ENCODE measurements at regions not wholly inside any gene's neighbourhood (a gene's known extent, or its start where the extent isn't known, plus 50 kb on each side); places are given as distances from the start of the nearest gene placed in this dataset.

DNA sequence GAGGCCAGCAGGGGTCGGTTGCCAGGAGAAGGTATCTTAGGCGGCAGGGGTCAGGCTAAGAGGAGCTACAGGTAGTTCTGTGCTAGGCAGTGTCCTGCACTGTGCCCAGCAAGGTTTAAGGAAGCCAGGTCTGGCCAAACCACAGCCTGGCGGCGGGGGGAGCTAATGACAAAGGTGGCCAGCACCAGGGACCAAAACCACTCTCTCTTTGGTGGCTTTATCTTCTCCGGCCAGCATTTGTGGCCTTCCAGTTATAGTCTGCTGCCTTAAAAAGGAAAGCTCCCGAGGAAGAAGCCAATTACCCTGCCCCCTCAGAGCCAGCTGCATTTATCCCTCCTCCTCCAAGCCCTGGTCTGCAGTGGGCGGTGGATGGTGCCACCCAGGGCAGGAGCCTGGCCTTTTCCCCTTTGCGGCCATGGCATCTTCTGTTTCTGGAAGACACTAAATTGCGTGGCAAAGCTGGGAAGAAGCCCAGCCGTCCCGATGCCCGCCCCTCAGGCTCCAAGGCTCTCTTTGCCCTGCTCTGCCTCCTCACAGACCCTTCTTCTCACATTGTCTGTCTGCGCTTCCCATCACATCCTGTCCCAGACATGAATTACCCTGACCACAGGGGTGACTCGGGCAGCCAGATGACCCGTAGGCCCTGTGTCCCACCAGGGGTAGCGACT is 94.6 kb downstream of the EN1 start:
- CTCF ChIA-PET = interaction anchor here (0.6 to 0.9 kb wide), 2 partner anchors 12 to 129 kb away, joined by 3 read pairs; no protein-coding TSS in a partner anchor
- Histone ChIP-seq H3K79me2 (ENCODE audit: insufficient read depth) (no peaks in the 10 kb centered on the region), H3K9me3 (no peaks in the 10 kb centered on the region), H3K4me3 (ENCODE audit: low read depth in 2 of 2, low read length in 1 of 2) (no peak overlapping the region), H3K9ac (no peak overlapping the region), H3K36me3 (replicated peaks in 1 of 2; ENCODE audit: control insufficient read depth in 1 of 2, insufficient read depth in 2 of 2, low read length in 1 of 2) (no peaks in the 10 kb centered on the region), H3K4me1 (ENCODE audit: control insufficient read depth in 1 of 2, insufficient read depth in 2 of 2, low read depth in 1 of 2, low read length in 1 of 2) (no peaks in the 10 kb centered on the region), H4K20me1 (ENCODE audit: insufficient read depth) (no peaks in the 10 kb centered on the region), H3K27me3 (ENCODE audit: insufficient read depth) (no peaks in the 10 kb centered on the region; the same call in 1 of the 2 replicates), H3K4me2 (no peak overlapping the region), H2AFZ (ENCODE audit: low read depth) (no peak overlapping the region), H3F3A (replicated peaks; ENCODE audit: insufficient read depth) (no peaks in the 10 kb centered on the region), H3K9me2 (no peaks in the 10 kb centered on the region), H3K27ac (ENCODE audit: low read depth in 2 of 2, low read length in 1 of 2) (no peak overlapping the region)
- DNase-seq = no peak
- 57% methylated on average over 11 of the region's 16 CpGs for WGBS (ENCODE audit: low lambda C conversion rate)
- TF ChIP-seq CHD2 (IDR thresholded peaks at IDR 0.05; ENCODE audit: low read length, partially characterized antibody) = no peak
- TF ChIP-seq, protein P1, sequence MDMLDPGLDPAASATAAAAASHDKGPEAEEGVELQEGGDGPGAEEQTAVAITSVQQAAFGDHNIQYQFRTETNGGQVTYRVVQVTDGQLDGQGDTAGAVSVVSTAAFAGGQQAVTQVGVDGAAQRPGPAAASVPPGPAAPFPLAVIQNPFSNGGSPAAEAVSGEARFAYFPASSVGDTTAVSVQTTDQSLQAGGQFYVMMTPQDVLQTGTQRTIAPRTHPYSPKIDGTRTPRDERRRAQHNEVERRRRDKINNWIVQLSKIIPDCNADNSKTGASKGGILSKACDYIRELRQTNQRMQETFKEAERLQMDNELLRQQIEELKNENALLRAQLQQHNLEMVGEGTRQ (IDR thresholded peaks at IDR 0.05; ENCODE audit: borderline replicate concordance, low read depth, low read length) = no peak
- TF ChIP-seq EZH2phosphoT487 (IDR thresholded peaks at IDR 0.05; ENCODE audit: borderline replicate concordance, low read depth) = no peak
- TF ChIP-seq TEAD4 (IDR thresholded peaks at IDR 0.05; ENCODE audit: borderline replicate concordance, insufficient read depth) = no peak
- TF ChIP-seq, protein P2, sequence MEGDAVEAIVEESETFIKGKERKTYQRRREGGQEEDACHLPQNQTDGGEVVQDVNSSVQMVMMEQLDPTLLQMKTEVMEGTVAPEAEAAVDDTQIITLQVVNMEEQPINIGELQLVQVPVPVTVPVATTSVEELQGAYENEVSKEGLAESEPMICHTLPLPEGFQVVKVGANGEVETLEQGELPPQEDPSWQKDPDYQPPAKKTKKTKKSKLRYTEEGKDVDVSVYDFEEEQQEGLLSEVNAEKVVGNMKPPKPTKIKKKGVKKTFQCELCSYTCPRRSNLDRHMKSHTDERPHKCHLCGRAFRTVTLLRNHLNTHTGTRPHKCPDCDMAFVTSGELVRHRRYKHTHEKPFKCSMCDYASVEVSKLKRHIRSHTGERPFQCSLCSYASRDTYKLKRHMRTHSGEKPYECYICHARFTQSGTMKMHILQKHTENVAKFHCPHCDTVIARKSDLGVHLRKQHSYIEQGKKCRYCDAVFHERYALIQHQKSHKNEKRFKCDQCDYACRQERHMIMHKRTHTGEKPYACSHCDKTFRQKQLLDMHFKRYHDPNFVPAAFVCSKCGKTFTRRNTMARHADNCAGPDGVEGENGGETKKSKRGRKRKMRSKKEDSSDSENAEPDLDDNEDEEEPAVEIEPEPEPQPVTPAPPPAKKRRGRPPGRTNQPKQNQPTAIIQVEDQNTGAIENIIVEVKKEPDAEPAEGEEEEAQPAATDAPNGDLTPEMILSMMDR (IDR thresholded peaks at IDR 0.05) = no peak
- TF ChIP-seq RCOR1 (IDR thresholded peaks at IDR 0.05; ENCODE audit: low read length) = no peak
- TF ChIP-seq NFIC (IDR thresholded peaks at IDR 0.05; ENCODE audit: borderline replicate concordance) = no peak
- TF ChIP-seq, protein P3, sequence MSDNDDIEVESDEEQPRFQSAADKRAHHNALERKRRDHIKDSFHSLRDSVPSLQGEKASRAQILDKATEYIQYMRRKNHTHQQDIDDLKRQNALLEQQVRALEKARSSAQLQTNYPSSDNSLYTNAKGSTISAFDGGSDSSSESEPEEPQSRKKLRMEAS (IDR thresholded peaks at IDR 0.05; ENCODE audit: low read depth) = no peak
- no peak for TF ChIP-seq RFX5 (IDR thresholded peaks at IDR 0.05; ENCODE audit: low read length)
- no peak for TF ChIP-seq FOXJ3 (CRISPR knock-in tag; IDR thresholded peaks at IDR 0.05)
- POLR2A ChIA-PET = no interaction called here

DNA sequence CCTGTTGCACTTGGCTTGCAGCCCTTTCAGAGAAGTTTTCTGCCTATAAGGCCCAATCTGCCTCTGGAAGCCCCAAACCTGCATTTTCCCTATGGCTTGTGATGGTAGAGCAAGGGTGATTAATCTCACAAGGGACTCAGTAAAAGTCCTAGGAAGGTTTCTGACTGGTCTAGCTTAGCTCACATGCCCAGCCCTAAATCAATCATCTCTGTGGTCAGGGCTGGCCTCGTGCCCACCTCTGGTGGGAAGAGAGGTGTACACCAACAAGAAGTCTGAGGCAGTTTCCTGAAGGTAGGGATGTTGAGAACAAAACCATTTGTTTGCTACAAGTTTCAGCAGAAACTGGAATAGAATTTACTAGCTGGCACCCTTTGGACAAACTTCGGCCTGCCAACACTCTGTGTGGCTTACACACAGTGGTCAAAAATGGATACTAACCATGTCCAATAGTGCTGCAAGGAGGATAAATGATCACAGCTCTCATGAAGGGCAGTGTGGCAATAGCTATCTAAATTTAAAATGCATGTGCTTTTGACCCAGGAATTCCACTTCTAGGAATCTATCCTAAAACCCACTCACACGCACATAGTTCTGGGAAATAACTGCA is 96.4 kb downstream of the EN1 start:
- POLR2A ChIA-PET = no interaction called here

More for the DNA sequence above, 96.4 kb downstream of the EN1 start:
- DNase-seq = no peak
- H3K9ac ChIP-seq = no peak overlapping the region
- no peak for TF ChIP-seq TCF12 (IDR thresholded peaks at IDR 0.05)
- TF ChIP-seq RFX5 (IDR thresholded peaks at IDR 0.05; ENCODE audit: low read length) = no peak
- no peak for TF ChIP-seq POLR2AphosphoS5 (IDR thresholded peaks at IDR 0.05; ENCODE audit: low read depth, low read length)
- TF ChIP-seq EP300 (IDR thresholded peaks at IDR 0.05; ENCODE audit: borderline replicate concordance in 1 of 2, low read depth in 1 of 2, low read length in 1 of 2) = no peak
- H3K4me3 ChIP-seq (ENCODE audit: low read depth in 2 of 2, low read length in 1 of 2) = no peak overlapping the region
- no peaks in the 10 kb centered on the region for H3F3A ChIP-seq (replicated peaks; ENCODE audit: insufficient read depth)
- H3K27me3 ChIP-seq (ENCODE audit: insufficient read depth) = no peaks in the 10 kb centered on the region; the same call in 1 of the 2 replicates
- no peaks in the 10 kb centered on the region for H3K9me3 ChIP-seq
- H3K4me1 ChIP-seq (ENCODE audit: control insufficient read depth in 1 of 2, insufficient read depth in 2 of 2, low read depth in 1 of 2, low read length in 1 of 2) = no peaks in the 10 kb centered on the region
- H3K36me3 ChIP-seq (replicated peaks in 1 of 2; ENCODE audit: control insufficient read depth in 1 of 2, insufficient read depth in 2 of 2, low read length in 1 of 2) = no peaks in the 10 kb centered on the region
- H2AFZ ChIP-seq (ENCODE audit: low read depth) = no peak overlapping the region
- no peaks in the 10 kb centered on the region for H3K9me2 ChIP-seq
- no peaks in the 10 kb centered on the region for H4K20me1 ChIP-seq (ENCODE audit: insufficient read depth)
- CTCF ChIA-PET = no interaction called here
- H3K4me2 ChIP-seq = no peak overlapping the region
- H3K79me2 ChIP-seq (ENCODE audit: insufficient read depth) = no peaks in the 10 kb centered on the region
- WGBS (ENCODE audit: low lambda C conversion rate) = 45% methylated on average over 3 of the region's 3 CpGs
- H3K27ac ChIP-seq (ENCODE audit: low read depth in 2 of 2, low read length in 1 of 2) = no peak overlapping the region
